T-cell (primary cell): ENCODE measurements at regions not wholly inside any gene's neighbourhood (a gene's known extent, or its start where the extent isn't known, plus 50 kb on each side); places are given as distances from the start of the nearest gene placed in this dataset.

Experiments used
- ATAC-seq, 4 experiments: fragments of 200-7000 bp in 3 of 4; fragments of 150-1000 bp in 1 of 4; cut with Tn5 transposase; replicated peaks in 1 of 4; 1 replicate in 3 of 4; 2 replicates in 1 of 4; pipeline ENCODE4 v1.10.0; 2021; ENCODE audit warnings: moderate library complexity in 3 of 4, mild to moderate bottlenecking in 2 of 4, moderate number of reproducible peaks in 1 of 4
- CTCF ChIA-PET, 2 donors: fragments of 300-600 bp; sonication (Branson Sonifier 250); formaldehyde crosslinking; loops; one replicate each; lab custom pipeline; 2022; ENCODE audit warnings: antibody characterized with exemption in 2 of 2; lab: Charles Lee
- POLR2A ChIA-PET, 2 donors: fragments of 300-600 bp; sonication (Branson Sonifier 250); formaldehyde crosslinking; loops; one replicate each; lab custom pipeline; 2022; ENCODE audit warnings: antibody characterized with exemption in 2 of 2; lab: Charles Lee
- DNase-seq, 35 experiments: peaks; one replicate each; pipeline versions ENCODE4 v3.0.0 to v3.0.0-alpha.2; 2013 to 2023
- H3K27ac ChIP-seq: one replicate; pipeline ENCODE4 v1.5.1; 2013; ENCODE audit warnings: low read length
- H3K27me3 ChIP-seq, 2 experiments: replicated peaks in 1 of 2; 1 replicate in 1 of 2; 2 replicates in 1 of 2; pipeline versions ENCODE4 v1.6.1 to v1.7.0; 2013; ENCODE audit warnings: low read length in 1 of 2, mixed read lengths in 1 of 2; ENCODE audit not compliant: control insufficient read depth in 2 of 2, insufficient read depth in 2 of 2; ENCODE audit errors: extremely low read depth in 1 of 2
- H3K36me3 ChIP-seq, 2 donors: 1 replicate in 1 of 2; 2 replicates in 1 of 2; pipeline versions ENCODE4 v1.6.1 to v1.7.0; 2013; ENCODE audit warnings: low read length in 1 of 2; ENCODE audit not compliant: control insufficient read depth in 2 of 2, insufficient read depth in 1 of 2; ENCODE audit errors: extremely low read depth in 1 of 2
- H3K4me1 ChIP-seq, 2 experiments: 1 replicate in 1 of 2; 2 replicates in 1 of 2; pipeline versions ENCODE4 v1.6.1 to v1.7.0; 2013; ENCODE audit warnings: low read length in 2 of 2, mixed read lengths in 1 of 2; ENCODE audit not compliant: insufficient read depth in 2 of 2, control insufficient read depth in 1 of 2; ENCODE audit errors: extremely low read depth in 1 of 2
- H3K4me3 ChIP-seq, 2 donors: 1 replicate in 1 of 2; 2 replicates in 1 of 2; pipeline versions ENCODE4 v1.5.1 to v1.7.0; 2013; ENCODE audit warnings: mild to moderate bottlenecking in 2 of 2, low read length in 1 of 2, moderate library complexity in 1 of 2; ENCODE audit not compliant: control insufficient read depth in 1 of 2; ENCODE audit errors: extremely low read depth in 1 of 2
- H3K9me3 ChIP-seq: 2 replicates; pipeline ENCODE4 v1.7.0; 2013
- H3K27ac Mint-ChIP-seq, 2 donors: one replicate each; pipeline ENCODE4 v1.8.0; 2020 to 2021; ENCODE audit warnings: mild to moderate bottlenecking in 2 of 2, mixed read lengths in 2 of 2
- H3K27me3 Mint-ChIP-seq, 2 donors: one replicate each; pipeline ENCODE4 v1.8.0; 2021 to 2022; ENCODE audit warnings: mixed read lengths in 2 of 2
- H3K36me3 Mint-ChIP-seq: one replicate; pipeline ENCODE4 v1.8.0; 2021; ENCODE audit warnings: mixed read lengths
- H3K4me1 Mint-ChIP-seq, 3 donors: one replicate each; pipeline ENCODE4 v1.8.0; 2020 to 2022; ENCODE audit warnings: mixed read lengths in 3 of 3, mild to moderate bottlenecking in 1 of 3
- H3K4me3 Mint-ChIP-seq, 3 donors: one replicate each; pipeline ENCODE4 v1.8.0; 2020 to 2022; ENCODE audit warnings: mild to moderate bottlenecking in 3 of 3, mixed read lengths in 3 of 3, moderate library complexity in 3 of 3
- H3K9me3 Mint-ChIP-seq, 3 donors: one replicate each; pipeline ENCODE4 v1.8.0; 2020 to 2022; ENCODE audit warnings: mixed read lengths in 3 of 3
- WGBS: methylation state at CpG from one replicate; pipeline ENCODE4 v1.1.5; 2013; ENCODE audit warnings: missing lambda C conversion rate; ENCODE audit not compliant: insufficient coverage; 5-methylcytosine and 5-hydroxymethylcytosine counted together

DNA sequence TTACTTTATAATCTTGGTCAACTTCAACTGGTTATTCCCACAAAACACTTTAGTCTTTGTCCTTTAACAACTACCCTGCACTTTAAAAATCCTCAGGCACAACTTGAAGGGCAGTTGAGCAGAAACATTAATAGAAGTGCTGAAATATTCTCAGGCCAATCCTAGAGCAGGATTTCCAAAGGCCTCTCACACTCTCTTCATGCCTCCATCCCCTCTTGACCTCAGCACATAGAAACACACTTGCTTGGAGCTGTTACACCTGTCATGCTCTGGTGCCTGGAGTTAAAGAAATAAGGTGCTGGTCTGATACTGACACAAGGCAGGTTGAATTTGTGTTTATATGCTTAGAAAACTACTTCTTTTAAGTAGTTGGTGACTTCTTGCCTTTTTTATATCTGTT lies 618.8 kb upstream of the POU3F2 start:
- no peak overlapping the region for H3K27ac ChIP-seq
- no peak for ATAC-seq
- H3K9me3 Mint-ChIP-seq = peaks cover 0 to 3% (median under 1%) of the 10 kb centered on the region in 3 donors
- H3K27me3 Mint-ChIP-seq = no peaks in the 10 kb centered on the region
- no peak for DNase-seq
- ChIA-PET POLR2A (no interaction called here), CTCF (no interaction called here)
- H3K27me3 ChIP-seq = no peaks in the 10 kb centered on the region
- H3K4me1 Mint-ChIP-seq = no peaks in the 10 kb centered on the region
- no peaks in the 10 kb centered on the region for H3K9me3 ChIP-seq
- H3K36me3 Mint-ChIP-seq = no peaks in the 10 kb centered on the region
- no peaks in the 10 kb centered on the region for H3K4me1 ChIP-seq
- no peak overlapping the region for H3K4me3 ChIP-seq
- H3K27ac Mint-ChIP-seq = no peak overlapping the region
- H3K4me3 Mint-ChIP-seq = no peak overlapping the region
- no peaks in the 10 kb centered on the region for H3K36me3 ChIP-seq

DNA sequence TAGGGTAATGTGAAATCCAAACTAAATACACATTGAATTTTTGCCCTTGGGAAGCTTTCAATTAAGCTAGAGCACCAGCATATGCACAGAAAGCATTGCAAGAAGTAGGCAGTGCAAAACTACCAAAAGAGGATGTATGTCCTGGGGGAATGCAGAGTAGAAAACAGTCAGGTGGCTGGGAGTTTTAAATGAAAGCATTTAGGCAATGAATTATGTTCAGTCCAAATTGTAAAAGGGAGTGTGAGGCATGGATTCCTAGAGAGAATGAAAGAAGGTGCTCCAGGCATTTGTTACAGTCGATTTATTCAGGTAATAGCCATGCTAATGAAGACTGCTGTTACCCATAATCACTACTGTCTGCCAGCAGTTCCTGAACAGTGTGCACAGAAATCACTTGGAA lies 604.1 kb upstream of the POU3F2 start:
- no peaks in the 10 kb centered on the region for H3K27me3 ChIP-seq
- no peaks in the 10 kb centered on the region for H3K4me1 Mint-ChIP-seq
- no peaks in the 10 kb centered on the region for H3K36me3 Mint-ChIP-seq
- peaks cover 8 to 22% (median 16%) of the 10 kb centered on the region in 3 donors for H3K9me3 Mint-ChIP-seq
- no peaks in the 10 kb centered on the region for H3K36me3 ChIP-seq
- no CpG with 5 or more reads among the region's 1 CpG for WGBS
- no peak overlapping the region for H3K27ac ChIP-seq
- no peaks in the 10 kb centered on the region for H3K9me3 ChIP-seq
- POLR2A ChIA-PET = no interaction called here
- CTCF ChIA-PET = no interaction called here
- no peaks in the 10 kb centered on the region for H3K27me3 Mint-ChIP-seq
- no peak overlapping the region for H3K4me3 Mint-ChIP-seq
- no peak for DNase-seq
- no peak overlapping the region for H3K4me3 ChIP-seq
- no peaks in the 10 kb centered on the region for H3K4me1 ChIP-seq
- H3K27ac Mint-ChIP-seq = no peak overlapping the region
- no peak for ATAC-seq

DNA sequence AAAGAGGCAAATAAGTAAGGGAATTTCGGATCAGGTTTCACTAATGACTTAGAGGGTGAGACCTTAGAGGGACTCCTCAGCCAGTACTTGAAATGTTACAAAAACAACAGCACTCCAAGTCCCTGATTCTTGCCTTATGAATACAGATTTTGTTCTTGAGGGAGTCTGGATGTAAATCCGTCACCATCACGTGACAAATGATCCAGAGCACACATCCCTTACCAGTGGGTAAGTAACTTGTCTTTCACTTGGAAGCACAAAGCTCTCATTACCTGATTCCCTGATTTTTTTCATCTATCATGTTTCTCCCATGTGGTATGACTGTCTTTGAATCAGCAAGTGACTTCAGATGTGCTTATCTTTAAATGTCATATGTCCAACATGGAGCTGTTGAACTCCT lies 595.3 kb upstream of the POU3F2 start:
- no peaks in the 10 kb centered on the region for H3K36me3 ChIP-seq
- Mint-ChIP-seq H3K9me3 (peaks cover 2 to 15% (median 15%) of the 10 kb centered on the region in 3 donors), H3K27me3 (no peaks in the 10 kb centered on the region), H3K4me1 (no peaks in the 10 kb centered on the region), H3K36me3 (no peaks in the 10 kb centered on the region), H3K4me3 (no peak overlapping the region), H3K27ac (no peak overlapping the region)
- ATAC-seq (no peak), DNase-seq (no peak)
- POLR2A ChIA-PET = no interaction called here
- WGBS = no CpG with 5 or more reads among the region's 3 CpGs
- H3K27me3 ChIP-seq = no peaks in the 10 kb centered on the region
- no peak overlapping the region for H3K4me3 ChIP-seq
- no peaks in the 10 kb centered on the region for H3K4me1 ChIP-seq
- H3K27ac ChIP-seq = no peak overlapping the region
- CTCF ChIA-PET = no interaction called here
- H3K9me3 ChIP-seq = no peaks in the 10 kb centered on the region

DNA sequence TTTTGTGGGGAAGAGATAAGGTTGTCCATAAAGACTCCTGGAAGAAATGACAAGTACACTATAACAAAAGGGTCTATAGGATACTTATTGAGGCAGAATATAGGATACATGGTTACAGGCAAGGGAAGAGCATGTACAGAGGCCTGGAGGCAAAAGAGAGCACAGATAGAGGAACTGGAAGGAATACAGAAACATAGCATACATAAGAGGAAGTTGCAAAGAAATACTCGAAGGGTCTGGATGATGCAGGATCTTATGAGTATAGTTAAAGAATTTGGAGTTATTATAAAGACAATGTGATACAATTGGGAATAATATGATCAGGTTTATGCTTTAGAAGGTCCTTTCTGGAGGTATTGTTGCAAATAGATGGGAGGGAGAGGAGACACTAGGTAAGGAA lies 592.7 kb upstream of the POU3F2 start:
- no peak overlapping the region for H3K27ac ChIP-seq

DNA sequence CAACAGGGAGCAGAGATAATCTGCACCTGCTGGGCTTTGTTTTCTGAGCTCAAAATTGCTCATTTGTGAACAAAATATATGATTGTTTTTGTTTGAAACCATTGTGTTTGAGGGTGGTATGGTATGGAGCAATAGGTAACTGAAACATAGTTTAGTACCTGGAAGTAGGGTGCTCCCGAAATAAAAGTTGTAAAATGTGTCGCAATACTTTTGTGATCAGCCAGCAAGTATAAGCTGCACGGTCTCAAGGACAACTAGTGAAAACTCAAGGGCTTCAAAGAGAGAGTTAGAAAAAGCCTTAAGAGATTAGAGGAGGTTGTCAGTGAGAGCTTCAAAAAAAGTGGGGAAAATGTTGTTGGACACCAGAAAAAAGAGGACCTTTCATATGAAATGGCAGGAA lies 579.8 kb upstream of the POU3F2 start:
- H3K4me3 Mint-ChIP-seq = no peak overlapping the region
- ChIA-PET CTCF (no interaction called here), POLR2A (no interaction called here)
- Histone ChIP-seq H3K27me3 (no peaks in the 10 kb centered on the region), H3K4me3 (no peak overlapping the region), H3K9me3 (no peaks in the 10 kb centered on the region), H3K4me1 (no peaks in the 10 kb centered on the region), H3K27ac (no peak overlapping the region), H3K36me3 (no peaks in the 10 kb centered on the region)
- H3K9me3 Mint-ChIP-seq = peaks cover 4 to 9% (median 6%) of the 10 kb centered on the region in 3 donors
- no peak overlapping the region for H3K27ac Mint-ChIP-seq
- no peaks in the 10 kb centered on the region for H3K4me1 Mint-ChIP-seq
- WGBS = 76% methylated on average over 3 of the region's 3 CpGs
- ATAC-seq = no peak
- no peak for DNase-seq
- no peaks in the 10 kb centered on the region for H3K27me3 Mint-ChIP-seq
- H3K36me3 Mint-ChIP-seq = no peaks in the 10 kb centered on the region

More for the DNA sequence above, 592.7 kb upstream of the POU3F2 start:
- H3K27me3 ChIP-seq = no peaks in the 10 kb centered on the region
- POLR2A ChIA-PET = no interaction called here
- DNase-seq = no peak
- no peak for ATAC-seq
- no peaks in the 10 kb centered on the region for H3K9me3 ChIP-seq
- no peaks in the 10 kb centered on the region for H3K4me1 Mint-ChIP-seq
- no peak overlapping the region for H3K27ac Mint-ChIP-seq
- peaks cover 0 to 10% (median 2%) of the 10 kb centered on the region in 3 donors for H3K9me3 Mint-ChIP-seq
- CTCF ChIA-PET = no interaction called here
- no peaks in the 10 kb centered on the region for H3K27me3 Mint-ChIP-seq
- H3K4me1 ChIP-seq = no peaks in the 10 kb centered on the region
- H3K36me3 Mint-ChIP-seq = no peaks in the 10 kb centered on the region
- no peak overlapping the region for H3K4me3 ChIP-seq
- H3K4me3 Mint-ChIP-seq = no peak overlapping the region
- H3K36me3 ChIP-seq = no peaks in the 10 kb centered on the region
- WGBS = 20% methylated on average over 1 of the region's 1 CpG

DNA sequence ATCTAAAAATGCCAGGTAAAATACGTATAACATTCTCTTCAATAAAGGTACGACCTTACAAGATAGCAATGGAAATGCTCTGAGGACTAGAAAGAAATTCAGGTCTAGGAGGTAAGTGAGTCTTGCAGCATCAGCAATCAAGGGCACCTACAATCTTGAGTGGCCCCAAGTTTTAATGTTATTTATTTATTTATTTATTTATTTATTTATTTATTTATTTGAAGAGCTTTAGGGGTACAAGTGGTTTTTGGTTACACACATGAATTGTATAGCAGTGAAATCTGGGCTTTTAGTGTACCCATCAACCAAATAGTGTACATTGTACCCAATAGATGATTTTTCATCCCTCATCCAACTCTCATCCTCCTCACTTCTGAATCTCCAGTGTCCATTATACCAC lies 574.0 kb upstream of the POU3F2 start:
- H3K9me3 ChIP-seq = no peaks in the 10 kb centered on the region
- H3K4me1 Mint-ChIP-seq = no peaks in the 10 kb centered on the region
- CTCF ChIA-PET = no interaction called here
- no peaks in the 10 kb centered on the region for H3K27me3 ChIP-seq
- no peak overlapping the region for H3K27ac ChIP-seq
- WGBS = no CpG with 5 or more reads among the region's 2 CpGs
- H3K36me3 Mint-ChIP-seq = no peaks in the 10 kb centered on the region
- H3K36me3 ChIP-seq = no peaks in the 10 kb centered on the region
- no peak overlapping the region for H3K4me3 ChIP-seq
- H3K27me3 Mint-ChIP-seq = no peaks in the 10 kb centered on the region
- POLR2A ChIA-PET = no interaction called here
- ATAC-seq (no peak), DNase-seq (no peak)
- H3K27ac Mint-ChIP-seq = no peak overlapping the region
- no peak overlapping the region for H3K4me3 Mint-ChIP-seq
- H3K4me1 ChIP-seq = no peaks in the 10 kb centered on the region
- H3K9me3 Mint-ChIP-seq = peaks cover 0 to 6% (median 4%) of the 10 kb centered on the region in 3 donors

DNA sequence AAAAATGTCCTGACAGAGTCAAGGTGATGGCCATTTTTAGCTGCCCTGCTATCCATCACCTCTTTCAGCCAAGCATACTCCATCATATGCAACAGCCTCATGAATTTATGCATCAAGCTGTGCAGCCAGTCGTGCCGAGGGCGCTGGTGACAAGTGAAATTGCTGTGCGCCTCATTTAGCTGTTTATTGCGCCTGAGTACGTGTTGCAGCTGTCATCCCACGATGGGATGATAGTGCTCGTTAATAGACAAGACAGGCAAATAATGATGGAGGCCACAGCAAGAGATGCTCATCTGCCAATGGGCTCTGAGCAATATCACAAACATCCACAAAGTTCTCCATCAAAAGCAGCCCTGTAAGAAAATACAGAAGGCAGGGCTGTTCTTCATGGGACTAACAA lies 562.3 kb upstream of the POU3F2 start:
- no peak overlapping the region for H3K27ac Mint-ChIP-seq
- Histone ChIP-seq H3K4me3 (no peak overlapping the region), H3K27me3 (no peaks in the 10 kb centered on the region), H3K4me1 (no peaks in the 10 kb centered on the region), H3K36me3 (no peaks in the 10 kb centered on the region), H3K9me3 (no peaks in the 10 kb centered on the region), H3K27ac (no peak overlapping the region)
- H3K36me3 Mint-ChIP-seq = no peaks in the 10 kb centered on the region
- peaks cover 0 to 3% (median 3%) of the 10 kb centered on the region in 3 donors for H3K9me3 Mint-ChIP-seq
- ChIA-PET POLR2A (interaction anchor here in 1 of 2 donors (0.6 kb wide), 1 partner anchor 323 kb away, joined by 3 read pairs; no protein-coding TSS in a partner anchor), CTCF (no interaction called here)
- no peaks in the 10 kb centered on the region for H3K4me1 Mint-ChIP-seq
- H3K4me3 Mint-ChIP-seq = no peak overlapping the region
- DNase-seq = no peak
- no peaks in the 10 kb centered on the region for H3K27me3 Mint-ChIP-seq
- no peak for ATAC-seq
- WGBS = 79% methylated on average over 7 of the region's 8 CpGs
